Fibroblast of the aortic adventitia (primary cell): ENCODE measurements at regions not wholly inside any gene's neighbourhood (a gene's known extent, or its start where the extent isn't known, plus 50 kb on each side); places are given as distances from the start of the nearest gene placed in this dataset.
"Not testable (repeated sequence)": the region's sequence is repeated elsewhere in the genome, so short reads cannot be mapped to it uniquely, and the experiment has no call there.

Experiments
- DNase-seq: peaks from one replicate; pipeline ENCODE4 v3.0.0-alpha.2; 2010; ENCODE audit warnings: low read depth
- H3K4me3 ChIP-seq: 2 replicates; pipeline ENCODE4 v1.5.1; 2011; ENCODE audit warnings: low read depth, mild to moderate bottlenecking, control low read depth, low read length, moderate library complexity
- TF ChIP-seq, protein P1 (sequence below): IDR thresholded peaks from 2 replicates; pipeline ENCODE4 v1.5.1; 2011; ENCODE audit warnings: mild to moderate bottlenecking, low read length, control low read depth, inconsistent platforms; ENCODE audit not compliant: insufficient read depth

DNA sequence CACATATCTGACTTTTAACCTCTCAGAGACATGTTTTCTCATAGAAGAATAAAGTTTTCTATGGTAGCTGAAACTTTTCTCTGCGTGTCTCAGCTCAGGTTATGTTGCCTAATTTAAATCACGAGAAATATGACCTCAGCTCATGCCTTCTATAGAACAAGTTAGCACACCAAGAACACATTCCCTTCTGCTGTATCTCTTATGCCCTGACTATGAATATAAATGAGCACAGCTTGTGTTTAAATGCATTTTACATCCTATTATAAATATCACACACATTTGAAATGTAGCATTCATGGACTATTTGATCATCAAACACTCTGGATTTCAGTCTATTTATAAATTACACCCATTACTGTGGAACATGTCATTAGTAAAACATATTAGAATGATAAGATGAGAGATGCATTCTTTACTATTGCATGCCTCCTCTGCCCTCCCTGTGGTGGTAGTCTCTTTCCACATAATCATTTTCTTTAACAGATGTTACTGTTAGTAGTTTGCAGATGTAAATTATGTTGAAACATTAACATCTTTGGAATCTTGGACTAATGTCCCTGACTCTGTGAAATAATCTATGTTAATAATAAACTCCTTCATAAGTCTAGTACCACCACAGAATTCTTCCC, 2044.9 kb upstream of the PCDH20 start:
- TF ChIP-seq, protein P1, sequence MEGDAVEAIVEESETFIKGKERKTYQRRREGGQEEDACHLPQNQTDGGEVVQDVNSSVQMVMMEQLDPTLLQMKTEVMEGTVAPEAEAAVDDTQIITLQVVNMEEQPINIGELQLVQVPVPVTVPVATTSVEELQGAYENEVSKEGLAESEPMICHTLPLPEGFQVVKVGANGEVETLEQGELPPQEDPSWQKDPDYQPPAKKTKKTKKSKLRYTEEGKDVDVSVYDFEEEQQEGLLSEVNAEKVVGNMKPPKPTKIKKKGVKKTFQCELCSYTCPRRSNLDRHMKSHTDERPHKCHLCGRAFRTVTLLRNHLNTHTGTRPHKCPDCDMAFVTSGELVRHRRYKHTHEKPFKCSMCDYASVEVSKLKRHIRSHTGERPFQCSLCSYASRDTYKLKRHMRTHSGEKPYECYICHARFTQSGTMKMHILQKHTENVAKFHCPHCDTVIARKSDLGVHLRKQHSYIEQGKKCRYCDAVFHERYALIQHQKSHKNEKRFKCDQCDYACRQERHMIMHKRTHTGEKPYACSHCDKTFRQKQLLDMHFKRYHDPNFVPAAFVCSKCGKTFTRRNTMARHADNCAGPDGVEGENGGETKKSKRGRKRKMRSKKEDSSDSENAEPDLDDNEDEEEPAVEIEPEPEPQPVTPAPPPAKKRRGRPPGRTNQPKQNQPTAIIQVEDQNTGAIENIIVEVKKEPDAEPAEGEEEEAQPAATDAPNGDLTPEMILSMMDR = no peak
- no peak for DNase-seq
- H3K4me3 ChIP-seq = no peak overlapping the region

DNA sequence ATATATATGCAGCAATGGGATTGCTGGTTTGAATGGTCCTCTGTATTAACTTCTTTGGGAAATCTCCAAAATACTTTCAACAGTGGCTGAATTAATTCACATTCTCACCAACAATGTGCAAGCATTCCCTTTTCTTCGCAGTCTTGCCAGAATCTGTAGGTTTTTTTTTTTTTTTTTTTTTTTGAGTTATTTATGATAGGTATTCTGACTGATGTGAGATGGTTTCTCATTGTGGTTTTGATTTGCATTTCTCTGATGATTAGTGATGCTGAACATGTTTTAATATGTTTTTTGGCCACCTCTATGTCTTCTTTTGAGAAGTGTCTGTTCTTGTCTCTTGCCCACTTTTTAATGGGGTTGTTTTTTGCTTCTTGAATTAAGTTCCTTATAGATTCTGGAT, 2041.5 kb upstream of the PCDH20 start:
- no peak overlapping the region for H3K4me3 ChIP-seq
- TF ChIP-seq, protein P1 = no peak
- no peak for DNase-seq

DNA sequence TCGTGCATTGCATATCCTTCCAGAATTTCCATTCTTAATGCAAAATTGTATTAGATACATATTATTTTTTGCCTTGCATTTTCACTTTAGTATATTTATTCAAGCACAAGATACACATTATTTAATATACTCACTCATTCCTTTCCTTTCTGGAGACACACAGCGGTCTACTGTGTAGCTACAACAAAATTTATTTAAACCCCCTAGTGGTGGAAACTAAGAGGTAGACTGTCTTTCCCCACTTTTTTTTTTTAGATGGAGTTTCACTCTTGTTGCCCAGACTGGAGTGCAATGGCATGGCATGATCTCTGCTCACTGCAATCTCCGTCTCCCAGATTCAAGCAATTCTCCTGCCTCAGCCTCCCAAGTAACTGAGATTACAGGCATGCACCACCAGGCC, 2040.3 kb upstream of the PCDH20 start:
- no peak for DNase-seq
- H3K4me3 ChIP-seq = no peak overlapping the region
- TF ChIP-seq, protein P1 = no peak

DNA sequence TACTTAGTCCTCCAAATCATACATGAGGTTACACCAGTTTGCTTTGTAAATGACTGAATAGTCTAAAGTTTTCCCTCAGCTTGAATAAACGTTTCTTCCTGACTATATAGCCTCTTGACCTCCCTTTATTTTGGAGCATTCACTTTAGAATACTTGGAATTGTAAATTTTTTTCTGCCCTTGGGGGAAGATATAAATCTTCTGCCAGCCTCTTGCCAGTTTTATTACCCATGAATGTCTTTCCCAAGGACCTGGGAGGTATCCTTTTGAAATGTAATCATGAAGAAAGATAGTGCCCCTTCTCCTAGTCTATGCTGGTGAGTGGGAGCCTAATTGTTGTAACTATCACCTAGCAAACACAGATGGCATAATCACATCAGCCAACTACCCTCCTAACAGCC, 2033.9 kb upstream of the PCDH20 start:
- TF ChIP-seq, protein P1 = no peak
- H3K4me3 ChIP-seq = no peak overlapping the region
- no peak for DNase-seq

DNA sequence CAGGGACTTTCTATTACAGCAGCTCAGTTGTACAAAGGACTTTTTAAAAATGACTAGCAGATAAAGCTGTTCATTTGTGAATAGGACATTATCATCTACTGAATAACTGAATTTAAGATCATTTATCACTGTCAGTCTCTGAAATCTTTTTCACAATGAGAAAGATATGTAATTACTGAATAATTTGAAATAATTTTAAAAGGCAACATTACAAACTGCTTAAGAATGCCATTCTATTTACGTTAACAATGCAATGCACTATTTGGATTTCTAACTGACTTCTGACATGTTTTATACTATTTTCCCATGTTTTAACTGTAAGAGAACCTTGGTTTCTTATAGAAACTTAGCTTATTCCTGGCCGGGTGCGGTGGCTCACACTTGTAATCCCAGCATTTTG, 2033.0 kb upstream of the PCDH20 start:
- TF ChIP-seq, protein P1 = no peak
- H3K4me3 ChIP-seq = no peak overlapping the region
- no peak for DNase-seq

DNA sequence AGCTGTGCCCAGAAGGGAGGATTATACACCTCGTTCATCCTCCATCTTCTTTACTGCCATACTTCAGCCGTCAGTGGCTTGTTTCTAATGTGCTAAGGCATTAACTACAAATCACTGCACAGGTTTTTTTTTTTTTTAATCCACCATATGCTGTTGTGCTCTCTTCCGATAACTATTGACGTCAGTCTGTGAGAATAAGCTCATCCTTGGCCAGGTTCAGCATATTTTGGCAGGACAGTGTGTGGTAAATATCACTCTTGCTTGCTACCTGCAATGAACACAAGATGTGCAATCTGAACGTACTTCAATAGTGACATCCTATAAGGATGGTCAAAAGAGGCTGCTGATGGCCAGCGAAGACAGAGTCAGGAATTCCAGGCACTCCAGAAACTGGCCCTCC, 2030.7 kb upstream of the PCDH20 start:
- TF ChIP-seq, protein P1 = no peak

DNA sequence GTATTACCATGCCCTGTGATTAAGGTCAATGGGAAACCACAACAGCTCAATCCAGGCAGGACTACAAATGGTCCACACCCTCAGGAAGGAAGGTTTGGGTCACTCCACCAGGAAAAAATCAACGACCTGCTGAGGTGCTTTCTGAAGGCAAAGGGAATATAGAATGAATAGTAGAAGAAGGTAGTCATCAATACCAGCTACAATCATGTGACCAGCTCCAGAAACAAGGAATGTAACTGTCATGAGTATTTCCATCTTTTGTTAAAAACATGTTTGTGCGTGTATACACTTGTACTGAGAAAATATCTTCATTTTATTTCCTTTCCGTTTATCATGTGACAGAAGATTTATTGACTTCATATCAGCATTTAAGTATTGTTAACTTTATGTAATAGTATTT, 2028.6 kb upstream of the PCDH20 start:
- not testable (repeated sequence) for H3K4me3 ChIP-seq, DNase-seq

More for the DNA sequence above, 2030.7 kb upstream of the PCDH20 start:
- no peak overlapping the region for H3K4me3 ChIP-seq
- DNase-seq = no peak
